SK-N-SH (cell line): ENCODE measurements at regions not wholly inside any gene's neighbourhood (a gene's known extent, or its start where the extent isn't known, plus 50 kb on each side); places are given as distances from the start of the nearest gene placed in this dataset.

Experiments used
- EZH2phosphoT487 ChIP-seq: fragments of 200-600 bp; sonication (generic); IDR thresholded peaks from 2 replicates; pipeline ENCODE4 v1.6.1; 2017; ENCODE audit warnings: low read depth, mixed run types, mild to moderate bottlenecking, antibody characterized with exemption, moderate library complexity, borderline replicate concordance
- SIN3A ChIP-seq: IDR thresholded peaks from 2 replicates; pipeline ENCODE4 v1.6.1; 2012; ENCODE audit warnings: low read depth, mild to moderate bottlenecking, low read length, moderate library complexity, borderline replicate concordance
- USF1 ChIP-seq: IDR thresholded peaks from 2 replicates; pipeline ENCODE4 v1.4.0; 2012; ENCODE audit warnings: low read depth, borderline replicate concordance
- YY1 ChIP-seq: IDR thresholded peaks from 2 replicates; pipeline ENCODE4 v1.4.0; 2012; ENCODE audit warnings: low read depth, mild to moderate bottlenecking

GRCh38 chr14:34049790-34050189 lies 98.9 kb upstream of the EGLN3 start:
- TF ChIP-seq USF1 (no peak), YY1 (no peak), EZH2phosphoT487 (no peak), SIN3A (no peak)
